ENCODE measurements at regions not wholly inside any gene's neighbourhood (a gene's known extent, or its start where the extent isn't known, plus 50 kb on each side); places are given as distances from the start of the nearest gene placed in this dataset.

DNA sequence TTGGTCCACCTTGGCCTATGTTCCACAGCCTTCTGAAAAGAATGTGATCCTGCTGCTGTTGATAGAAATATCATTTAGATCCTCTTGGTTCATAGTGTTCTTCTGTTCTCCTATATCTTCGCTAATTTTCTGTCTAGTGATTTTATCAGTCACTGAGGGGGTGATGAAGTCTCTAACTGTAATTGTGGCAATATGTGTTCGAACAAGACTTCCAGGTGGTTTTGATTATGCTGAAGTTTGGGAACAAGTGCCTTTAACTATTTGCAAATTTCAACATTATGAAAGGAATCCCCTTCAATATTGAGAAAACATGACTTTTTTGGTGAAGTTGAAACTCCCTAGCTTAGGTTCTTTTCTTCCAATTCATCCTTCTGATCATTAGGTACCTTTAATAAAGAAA is 140.4 kb downstream of the MTX2 start:
- TF ChIP-seq, protein P1, sequence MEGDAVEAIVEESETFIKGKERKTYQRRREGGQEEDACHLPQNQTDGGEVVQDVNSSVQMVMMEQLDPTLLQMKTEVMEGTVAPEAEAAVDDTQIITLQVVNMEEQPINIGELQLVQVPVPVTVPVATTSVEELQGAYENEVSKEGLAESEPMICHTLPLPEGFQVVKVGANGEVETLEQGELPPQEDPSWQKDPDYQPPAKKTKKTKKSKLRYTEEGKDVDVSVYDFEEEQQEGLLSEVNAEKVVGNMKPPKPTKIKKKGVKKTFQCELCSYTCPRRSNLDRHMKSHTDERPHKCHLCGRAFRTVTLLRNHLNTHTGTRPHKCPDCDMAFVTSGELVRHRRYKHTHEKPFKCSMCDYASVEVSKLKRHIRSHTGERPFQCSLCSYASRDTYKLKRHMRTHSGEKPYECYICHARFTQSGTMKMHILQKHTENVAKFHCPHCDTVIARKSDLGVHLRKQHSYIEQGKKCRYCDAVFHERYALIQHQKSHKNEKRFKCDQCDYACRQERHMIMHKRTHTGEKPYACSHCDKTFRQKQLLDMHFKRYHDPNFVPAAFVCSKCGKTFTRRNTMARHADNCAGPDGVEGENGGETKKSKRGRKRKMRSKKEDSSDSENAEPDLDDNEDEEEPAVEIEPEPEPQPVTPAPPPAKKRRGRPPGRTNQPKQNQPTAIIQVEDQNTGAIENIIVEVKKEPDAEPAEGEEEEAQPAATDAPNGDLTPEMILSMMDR (IDR thresholded peaks at IDR 0.05 in 4 of 5, conservative IDR thresholded peaks at IDR 0.05 in 1 of 5), result no peak
- TF ChIP-seq POLR2A (IDR thresholded peaks at IDR 0.05), result no peak
